Smooth muscle cell (in vitro differentiated cells): ENCODE measurements at regions not wholly inside any gene's neighbourhood (a gene's known extent, or its start where the extent isn't known, plus 50 kb on each side); places are given as distances from the start of the nearest gene placed in this dataset.

Experiments used
- DNase-seq: peaks from one replicate; lab custom pipeline; 2025; ENCODE audit not compliant: unreplicated experiment; lab: John Stamatoyannopoulos, UW
- H2AFZ ChIP-seq: fragments of 200-600 bp; sonication (generic); 2 replicates; pipeline ENCODE4 v1.6.0; 2016; ENCODE audit warnings: antibody characterized with exemption, low read depth, mild to moderate bottlenecking
- H3F3A ChIP-seq: fragments of 200-600 bp; sonication (generic); 2 replicates; pipeline ENCODE4 v1.6.0; 2017; ENCODE audit warnings: antibody characterized with exemption, low read depth
- H3K27ac ChIP-seq: fragments of 200-600 bp; sonication (generic); 2 replicates; pipeline ENCODE4 v1.5.1; 2016; ENCODE audit warnings: low read depth, mild to moderate bottlenecking
- H3K27me3 ChIP-seq: fragments of 200-600 bp; sonication (generic); 2 replicates; pipeline ENCODE4 v1.6.1; 2016; ENCODE audit warnings: low read depth, mild to moderate bottlenecking
- H3K36me3 ChIP-seq: fragments of 200-600 bp; sonication (generic); 2 replicates; pipeline ENCODE4 v1.5.1; 2016; ENCODE audit warnings: low read depth
- H3K4me1 ChIP-seq: fragments of 200-600 bp; sonication (generic); 2 replicates; pipeline ENCODE4 v1.5.1; 2016; ENCODE audit warnings: low read depth
- H3K4me2 ChIP-seq: fragments of 200-600 bp; sonication (generic); 2 replicates; pipeline ENCODE4 v1.6.0; 2016; ENCODE audit warnings: mild to moderate bottlenecking
- H3K4me3 ChIP-seq: fragments of 200-600 bp; sonication (generic); 2 replicates; pipeline ENCODE4 v1.5.1; 2016; ENCODE audit warnings: mild to moderate bottlenecking
- H3K79me2 ChIP-seq: fragments of 200-600 bp; sonication (generic); 2 replicates; pipeline ENCODE4 v1.6.0; 2016; ENCODE audit warnings: low read depth, mild to moderate bottlenecking
- H3K9ac ChIP-seq: fragments of 200-600 bp; sonication (generic); 2 replicates; pipeline ENCODE4 v1.6.0; 2016; ENCODE audit warnings: low read depth
- H3K9me3 ChIP-seq: fragments of 200-600 bp; sonication (generic); replicated peaks from 2 replicates; pipeline ENCODE4 v1.5.1; 2016; ENCODE audit warnings: low read depth
- H4K20me1 ChIP-seq: fragments of 200-600 bp; sonication (generic); 2 replicates; pipeline ENCODE4 v1.6.0; 2016; ENCODE audit warnings: low read depth
- CTCF ChIP-seq: fragments of 200-600 bp; sonication (generic); IDR thresholded peaks from 2 replicates; pipeline ENCODE4 v1.5.1; 2017; ENCODE audit warnings: borderline replicate concordance, mild to moderate bottlenecking, antibody characterized with exemption; ENCODE audit not compliant: insufficient read depth, poor library complexity, severe bottlenecking
- WGBS: methylation state at CpG from one replicate; pipeline ENCODE4 v1.1.7; 2016; ENCODE audit warnings: low lambda C conversion rate; 5-methylcytosine and 5-hydroxymethylcytosine counted together

- Histone ChIP-seq H3K4me2 (no peak overlapping the region), H3K27me3 (no peaks in the 10 kb centered on the region), H4K20me1 (no peaks in the 10 kb centered on the region), H3K9ac (no peak overlapping the region), H3K36me3 (no peaks in the 10 kb centered on the region), H3K9me3 (no peaks in the 10 kb centered on the region), H3K4me3 (no peak overlapping the region), H3K27ac (no peak overlapping the region), H2AFZ (peak overlapping the region; percentile 21), H3K4me1 (no peaks in the 10 kb centered on the region), H3F3A (no peaks in the 10 kb centered on the region), H3K79me2 (no peaks in the 10 kb centered on the region)
- 89% methylated on average over 3 of the region's 3 CpGs for WGBS
- DNase-seq, result no peak
- TF ChIP-seq CTCF, result no peak
These were observed 174.0 kb upstream of the ATP1B1 start for GRCh38 chr1:168932539-168932938.

GRCh38 chr1:168933141-168933805 is 173.2 kb upstream of the ATP1B1 start:
- no peaks in the 10 kb centered on the region for H3K36me3 ChIP-seq
- no peaks in the 10 kb centered on the region for H3F3A ChIP-seq
- H3K9me3 ChIP-seq, result no peaks in the 10 kb centered on the region
- H4K20me1 ChIP-seq, result no peaks in the 10 kb centered on the region
- no peaks in the 10 kb centered on the region for H3K79me2 ChIP-seq
- no peak for DNase-seq
- H3K27ac ChIP-seq, result no peak overlapping the region
- no peak overlapping the region for H3K4me2 ChIP-seq
- H3K4me3 ChIP-seq, result no peak overlapping the region
- no peak overlapping the region for H2AFZ ChIP-seq
- H3K9ac ChIP-seq, result no peak overlapping the region
- TF ChIP-seq CTCF, result no peak
- H3K4me1 ChIP-seq, result no peaks in the 10 kb centered on the region
- 90% methylated on average over 4 of the region's 4 CpGs for WGBS
- H3K27me3 ChIP-seq, result no peaks in the 10 kb centered on the region

GRCh38 chr1:168939110-168939946 is 167.2 kb upstream of the ATP1B1 start:
- Histone ChIP-seq H3F3A (no peaks in the 10 kb centered on the region), H3K9me3 (no peaks in the 10 kb centered on the region), H4K20me1 (no peaks in the 10 kb centered on the region), H2AFZ (no peak overlapping the region), H3K4me1 (no peaks in the 10 kb centered on the region), H3K79me2 (no peaks in the 10 kb centered on the region), H3K27ac (no peak overlapping the region), H3K27me3 (no peaks in the 10 kb centered on the region), H3K9ac (no peak overlapping the region), H3K4me2 (no peak overlapping the region), H3K36me3 (no peaks in the 10 kb centered on the region), H3K4me3 (no peak overlapping the region)
- no peak for DNase-seq
- TF ChIP-seq CTCF, result no peak
- 79% methylated on average over 3 of the region's 3 CpGs for WGBS

GRCh38 chr1:168939947-168940223 is 166.6 kb upstream of the ATP1B1 start:
- Histone ChIP-seq H3K4me2 (no peak overlapping the region), H3K36me3 (no peaks in the 10 kb centered on the region), H2AFZ (no peak overlapping the region), H3K79me2 (no peaks in the 10 kb centered on the region), H3K4me1 (no peaks in the 10 kb centered on the region), H3F3A (no peaks in the 10 kb centered on the region), H3K9ac (no peak overlapping the region), H4K20me1 (no peaks in the 10 kb centered on the region), H3K27ac (no peak overlapping the region), H3K4me3 (no peak overlapping the region), H3K9me3 (no peaks in the 10 kb centered on the region), H3K27me3 (no peaks in the 10 kb centered on the region)
- no peak for TF ChIP-seq CTCF
- DNase-seq, result no peak
